ENCODE measurements at regions not wholly inside any gene's neighbourhood (a gene's known extent, or its start where the extent isn't known, plus 50 kb on each side); places are given as distances from the start of the nearest gene placed in this dataset.

DNA sequence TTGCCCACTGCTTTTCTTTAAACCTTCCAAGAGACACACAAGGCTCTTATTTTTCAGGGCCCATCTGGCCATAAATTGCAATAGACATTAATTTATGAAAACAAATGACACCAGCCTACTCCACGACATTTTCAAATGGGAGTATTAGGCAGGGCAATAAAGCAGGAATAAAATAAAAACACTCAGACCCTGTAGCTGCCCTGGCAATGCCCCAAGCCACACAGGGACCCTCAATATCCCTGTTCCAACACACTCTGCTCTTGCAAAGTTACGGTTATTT, 550.8 kb upstream of the TNP1 start:
- TF ChIP-seq, protein P1, sequence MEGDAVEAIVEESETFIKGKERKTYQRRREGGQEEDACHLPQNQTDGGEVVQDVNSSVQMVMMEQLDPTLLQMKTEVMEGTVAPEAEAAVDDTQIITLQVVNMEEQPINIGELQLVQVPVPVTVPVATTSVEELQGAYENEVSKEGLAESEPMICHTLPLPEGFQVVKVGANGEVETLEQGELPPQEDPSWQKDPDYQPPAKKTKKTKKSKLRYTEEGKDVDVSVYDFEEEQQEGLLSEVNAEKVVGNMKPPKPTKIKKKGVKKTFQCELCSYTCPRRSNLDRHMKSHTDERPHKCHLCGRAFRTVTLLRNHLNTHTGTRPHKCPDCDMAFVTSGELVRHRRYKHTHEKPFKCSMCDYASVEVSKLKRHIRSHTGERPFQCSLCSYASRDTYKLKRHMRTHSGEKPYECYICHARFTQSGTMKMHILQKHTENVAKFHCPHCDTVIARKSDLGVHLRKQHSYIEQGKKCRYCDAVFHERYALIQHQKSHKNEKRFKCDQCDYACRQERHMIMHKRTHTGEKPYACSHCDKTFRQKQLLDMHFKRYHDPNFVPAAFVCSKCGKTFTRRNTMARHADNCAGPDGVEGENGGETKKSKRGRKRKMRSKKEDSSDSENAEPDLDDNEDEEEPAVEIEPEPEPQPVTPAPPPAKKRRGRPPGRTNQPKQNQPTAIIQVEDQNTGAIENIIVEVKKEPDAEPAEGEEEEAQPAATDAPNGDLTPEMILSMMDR (optimal IDR thresholded peaks at IDR 0.05 in 1 of 3, IDR thresholded peaks at IDR 0.05 in 1 of 3, conservative IDR thresholded peaks at IDR 0.05 in 1 of 3; ENCODE audit: extremely low read depth in 1 of 3, insufficient read depth in 2 of 3, low read length in 3 of 3) = no peak
- no peak for TF ChIP-seq EZH2 (IDR thresholded peaks at IDR 0.05; ENCODE audit: low read length)

Data from keratinocyte (primary cell).